HG03108 (cell line): ENCODE measurements at regions not wholly inside any gene's neighbourhood (a gene's known extent, or its start where the extent isn't known, plus 50 kb on each side); places are given as distances from the start of the nearest gene placed in this dataset.
"Not testable (repeated sequence)": the region's sequence is repeated elsewhere in the genome, so short reads cannot be mapped to it uniquely, and the experiment has no call there.

Experiments used
- ATAC-seq: cut with Tn5 transposase; IDR thresholded peaks from one replicate; pipeline ENCODE4 v1.9.1; 2021; ENCODE audit warnings: moderate library complexity; ENCODE audit not compliant: unreplicated experiment

GRCh38 chr10:35963685-35964084, 321.6 kb upstream of the FZD8 start:
- no peak for ATAC-seq

GRCh38 chr10:35961501-35961900, 319.4 kb upstream of the FZD8 start:
- no peak for ATAC-seq

- ATAC-seq = no peak
Observed at GRCh38 chr10:35959252-35959651, 317.2 kb upstream of the FZD8 start.

- ATAC-seq = not testable (repeated sequence)
Observed at GRCh38 chr10:35958609-35959008, 316.5 kb upstream of the FZD8 start.

GRCh38 chr10:35950701-35951100, 308.6 kb upstream of the FZD8 start:
- no peak for ATAC-seq

- ATAC-seq = no peak
Observed at GRCh38 chr10:35950226-35950625, 308.1 kb upstream of the FZD8 start.

GRCh38 chr10:35949811-35950211, 307.7 kb upstream of the FZD8 start:
- ATAC-seq = no peak

GRCh38 chr10:35946556-35946955, 304.5 kb upstream of the FZD8 start:
- ATAC-seq = no peak

- ATAC-seq = no peak
Observed at GRCh38 chr10:35942057-35942456, 300.0 kb upstream of the FZD8 start.

GRCh38 chr10:35940141-35941041, 298.3 kb upstream of the FZD8 start:
- no peak for ATAC-seq

- no peak for ATAC-seq
Observed at GRCh38 chr10:35938160-35938559, 296.1 kb upstream of the FZD8 start.

- ATAC-seq = no peak
Observed at GRCh38 chr10:35937546-35937945, 295.4 kb upstream of the FZD8 start.

GRCh38 chr10:35934642-35934995, 292.5 kb upstream of the FZD8 start:
- no peak for ATAC-seq

- no peak for ATAC-seq
Observed at GRCh38 chr10:35933940-35934641, 292.0 kb upstream of the FZD8 start.

GRCh38 chr10:35933491-35933890, 291.4 kb upstream of the FZD8 start:
- no peak for ATAC-seq

- ATAC-seq = not testable (repeated sequence)
Observed at GRCh38 chr10:35929962-35930361, 287.9 kb upstream of the FZD8 start.

- ATAC-seq = no peak
Observed at GRCh38 chr10:35928748-35929147, 286.7 kb upstream of the FZD8 start.

GRCh38 chr10:35927990-35928488, 285.9 kb upstream of the FZD8 start:
- ATAC-seq = no peak

- no peak for ATAC-seq
Observed at GRCh38 chr10:35927341-35927740, 285.2 kb upstream of the FZD8 start.

- no peak for ATAC-seq
Observed at GRCh38 chr10:35926846-35927245, 284.8 kb upstream of the FZD8 start.

- no peak for ATAC-seq
Observed at GRCh38 chr10:35925493-35925892, 283.4 kb upstream of the FZD8 start.

- ATAC-seq = no peak
Observed at GRCh38 chr10:35924759-35925158, 282.7 kb upstream of the FZD8 start.
